Vagina (tissue), 2 donors: ENCODE measurements at regions not wholly inside any gene's neighbourhood (a gene's known extent, or its start where the extent isn't known, plus 50 kb on each side); places are given as distances from the start of the nearest gene placed in this dataset.
"Not testable (repeated sequence)": the region's sequence is repeated elsewhere in the genome, so short reads cannot be mapped to it uniquely, and the experiment has no call there.

Source experiments
- CTCF ChIP-seq, 3 experiments: fragments of 450-650 bp in 2 of 3; fragments of 200-600 bp in 1 of 3; sonication (generic) in 1 of 3; IDR thresholded peaks; one replicate each; pipeline ENCODE4 v1.5.1; 2017 to 2019; ENCODE audit warnings: antibody characterized with exemption in 3 of 3, mild to moderate bottlenecking in 2 of 3, moderate library complexity in 2 of 3
- POLR2AphosphoS5 ChIP-seq, 2 donors: sonication (generic); formaldehyde crosslinking; IDR thresholded peaks; one replicate each; pipeline ENCODE4 v1.9.0; 2017; ENCODE audit warnings: antibody characterized with exemption in 2 of 2, mild to moderate bottlenecking in 2 of 2, low read depth in 1 of 2; ENCODE audit not compliant: insufficient read depth in 1 of 2

- not testable (repeated sequence) for TF ChIP-seq POLR2AphosphoS5 (IDR thresholded peaks at IDR 0.05; ENCODE audit: insufficient read depth in 1 of 2, low read depth in 1 of 2); CTCF (IDR thresholded peaks at IDR 0.05)
Observed at GRCh38 chr5:125458949-125459348, 712.5 kb upstream of the ZNF608 start.
